ENCODE measurements at regions not wholly inside any gene's neighbourhood (a gene's known extent, or its start where the extent isn't known, plus 50 kb on each side); places are given as distances from the start of the nearest gene placed in this dataset.
A peak's percentile ranks its signal among the peaks of the same experiment; 100 is the strongest.

DNA sequence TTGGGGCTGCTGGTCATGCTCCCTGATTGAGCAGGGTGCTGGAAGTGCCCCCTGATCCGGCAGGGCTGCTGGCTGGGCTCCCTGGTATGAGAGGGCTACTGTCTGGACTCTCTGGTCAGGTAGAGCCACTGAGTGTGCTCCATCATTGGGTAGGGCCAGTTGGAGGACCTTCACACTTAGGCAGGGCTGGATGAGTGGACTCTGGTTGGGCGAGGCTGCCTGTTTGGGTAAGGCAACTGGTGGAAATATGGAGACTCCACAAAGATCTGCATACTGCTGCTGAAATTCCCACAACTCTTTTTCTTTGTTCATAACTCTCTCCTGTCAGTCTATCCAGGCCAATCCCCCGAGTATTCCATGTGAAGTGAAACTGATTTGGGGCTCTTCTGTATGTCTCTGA, 80.8 kb downstream of the CD200 start:
- DNase-seq (ENCODE audit: low read depth in 1 of 2, low spot score in 2 of 2), result no peak
- no peaks in the 10 kb centered on the region; a peak in 1 of 4 replicates for H3K79me2 ChIP-seq (ENCODE audit: control insufficient read depth in 1 of 2, insufficient read depth in 2 of 2, low read length in 2 of 2)
- no peak overlapping the region; the same call in 1 of the 2 replicates for H2BK12ac ChIP-seq (ENCODE audit: low read depth, low read length)
- H3K4me1 ChIP-seq (replicated peaks in 1 of 4; ENCODE audit: control insufficient read depth in 3 of 4, insufficient read depth in 4 of 4, low read length in 3 of 4), result peaks cover 0 to 8% (median 3%) of the 10 kb centered on the region in 4 experiments; a peak in 2 of 7 replicates
- no peak overlapping the region for H3K56ac ChIP-seq (replicated peaks; ENCODE audit: insufficient read length, low read depth, low read length)
- H4K5ac ChIP-seq (ENCODE audit: insufficient read length, low read depth, low read length), result no peak overlapping the region
- peaks cover 2% of the 10 kb centered on the region; the same call in 1 of the 2 replicates for H3K23me2 ChIP-seq (ENCODE audit: low read depth, low read length)
- WGBS, 2 experiments (ENCODE audit: extremely low coverage in 1 of 2, insufficient coverage in 1 of 2, insufficient read length in 1 of 2, insufficient replicate concordance in 2 of 2, low coverage in 1 of 2, low lambda C conversion rate in 2 of 2, missing lambda C conversion rate in 1 of 2), result 92% methylated on average over 3 of the region's 3 CpGs; no CpG with 5 or more reads in 1 of the 2 experiments
- H3K14ac ChIP-seq (ENCODE audit: insufficient read length), result no peak overlapping the region
- 0 out of 2 replicates have a peak overlapping the region, but pooled peaks have one; percentile 26 for H2BK5ac ChIP-seq (ENCODE audit: low read depth, low read length)
- peaks cover 0 to 31% (median 8%) of the 10 kb centered on the region in 4 experiments; a peak in 4 of 8 replicates for H3K36me3 ChIP-seq (ENCODE audit: control insufficient read depth in 2 of 4, insufficient read depth in 4 of 4, low read length in 3 of 4)
- no peak overlapping the region for H3K4me2 ChIP-seq (ENCODE audit: insufficient read depth in 1 of 2, low read depth in 2 of 2, low read length in 2 of 2)
- no peak overlapping the region for H3K23ac ChIP-seq (ENCODE audit: insufficient read length)
- H2AK5ac ChIP-seq (ENCODE audit: low read depth, low read length), result peak overlapping the region; percentile 43; the same call in 1 of the 2 replicates
- H2BK120ac ChIP-seq (replicated peaks; ENCODE audit: low read depth, low read length), result no peak overlapping the region
- H4K91ac ChIP-seq (replicated peaks; ENCODE audit: insufficient read length, low read length), result no peak overlapping the region
- no peak overlapping the region for H3K18ac ChIP-seq (ENCODE audit: extremely low read depth, low read length)
- H2AFZ ChIP-seq (ENCODE audit: low read length), result no peak overlapping the region
- ChIA-PET CTCF (ENCODE audit: partially characterized antibody) (interaction anchor here (1.5 kb wide), 1 partner anchor 24 kb away, joined by 6 read pairs; no protein-coding TSS in a partner anchor), POLR2A (ENCODE audit: partially characterized antibody) (interaction anchor here (1.9 kb wide), 1 partner anchor 9 kb away, joined by 4 read pairs; no protein-coding TSS in a partner anchor)
- H3K9ac ChIP-seq (replicated peaks in 1 of 4; ENCODE audit: extremely low read depth in 1 of 4, low read depth in 3 of 4, low read length in 3 of 4), result no peak overlapping the region
- no peaks in the 10 kb centered on the region for H4K20me1 ChIP-seq (replicated peaks in 1 of 2; ENCODE audit: control insufficient read depth in 1 of 2, insufficient read depth in 2 of 2, low read length in 2 of 2)
- H3K9me3 ChIP-seq (ENCODE audit: insufficient read depth in 2 of 2, low read depth in 1 of 2, low read length in 1 of 2), result no peaks in the 10 kb centered on the region
- H3K27ac ChIP-seq (ENCODE audit: low read depth, low read length), result no peak overlapping the region
- FAIRE-seq, result no peak
- no peak overlapping the region for H3K4me3 ChIP-seq (ENCODE audit: extremely low read depth in 1 of 4, insufficient read depth in 2 of 4, low read depth in 3 of 4, low read length in 4 of 4)
- no peaks in the 10 kb centered on the region for H3K79me1 ChIP-seq (ENCODE audit: low read depth, low read length)
- H2BK15ac ChIP-seq (ENCODE audit: low read length), result peak overlapping the region; percentile 8; the same call in 1 of the 2 replicates
- no peak overlapping the region for H3K4ac ChIP-seq (replicated peaks; ENCODE audit: insufficient read length, low read depth, low read length)
- H4K8ac ChIP-seq (ENCODE audit: extremely low read depth, insufficient read depth, low read length), result no peak overlapping the region
- 0 out of 2 replicates have a peak overlapping the region, but pooled peaks have one; percentile 24 for H2BK20ac ChIP-seq (ENCODE audit: low read length)
- H3K27me3 ChIP-seq (replicated peaks in 1 of 4; ENCODE audit: control insufficient read depth in 3 of 4, extremely low read depth in 1 of 4, insufficient read depth in 3 of 4, low read length in 3 of 4), result no peaks in the 10 kb centered on the region
- no peak for TF ChIP-seq E2F6 (IDR thresholded peaks at IDR 0.05)
- no peak for TF ChIP-seq POLR2A (IDR thresholded peaks at IDR 0.05; ENCODE audit: control extremely low read depth in 1 of 2, low read depth in 2 of 2, low read length in 2 of 2)
- no peak for TF ChIP-seq GABPA (IDR thresholded peaks at IDR 0.05; ENCODE audit: borderline replicate concordance, insufficient read depth, low read length)
- TF ChIP-seq EP300 (IDR thresholded peaks at IDR 0.05; ENCODE audit: borderline replicate concordance in 1 of 2, low read depth in 2 of 2, low read length in 2 of 2), result no peak
- TF ChIP-seq, protein P1, sequence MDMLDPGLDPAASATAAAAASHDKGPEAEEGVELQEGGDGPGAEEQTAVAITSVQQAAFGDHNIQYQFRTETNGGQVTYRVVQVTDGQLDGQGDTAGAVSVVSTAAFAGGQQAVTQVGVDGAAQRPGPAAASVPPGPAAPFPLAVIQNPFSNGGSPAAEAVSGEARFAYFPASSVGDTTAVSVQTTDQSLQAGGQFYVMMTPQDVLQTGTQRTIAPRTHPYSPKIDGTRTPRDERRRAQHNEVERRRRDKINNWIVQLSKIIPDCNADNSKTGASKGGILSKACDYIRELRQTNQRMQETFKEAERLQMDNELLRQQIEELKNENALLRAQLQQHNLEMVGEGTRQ (IDR thresholded peaks at IDR 0.05; ENCODE audit: low read length), result no peak
- no peak for TF ChIP-seq ATF2 (IDR thresholded peaks at IDR 0.05; ENCODE audit: low read length)
